Neural cell (in vitro differentiated cells): ENCODE measurements at regions not wholly inside any gene's neighbourhood (a gene's known extent, or its start where the extent isn't known, plus 50 kb on each side); places are given as distances from the start of the nearest gene placed in this dataset.

Experiments
- H2AFZ ChIP-seq: fragments of 200-600, 300-800 bp; sonication (generic), shearing (Covaris generic); 2 replicates; pipeline ENCODE4 v1.6.0; 2014; ENCODE audit warnings: low read depth, mild to moderate bottlenecking, antibody characterized with exemption, low read length, moderate library complexity
- H3F3A ChIP-seq: fragments of 200-600 bp; shearing (Covaris generic); 2 replicates; pipeline ENCODE4 v1.6.1; 2016; ENCODE audit warnings: mild to moderate bottlenecking, moderate library complexity, mixed read lengths, antibody characterized with exemption, low read length; ENCODE audit not compliant: insufficient read depth, poor library complexity, severe bottlenecking
- H3K27ac ChIP-seq: fragments of 200-600, 300-800 bp; sonication (generic), shearing (Covaris generic); 2 replicates; pipeline ENCODE4 v1.5.1; 2014; ENCODE audit warnings: mild to moderate bottlenecking, low read length, moderate library complexity
- H3K27me3 ChIP-seq: fragments of 300-800, 200-600 bp; sonication (generic), shearing (Covaris generic); 2 replicates; pipeline ENCODE4 v1.6.0; 2014; ENCODE audit warnings: mild to moderate bottlenecking, low read depth, low read length, moderate library complexity; ENCODE audit not compliant: insufficient read depth
- H3K36me3 ChIP-seq: fragments of 300-800, 200-600 bp; sonication (generic), shearing (Covaris generic); 2 replicates; pipeline ENCODE4 v1.5.1; 2014; ENCODE audit warnings: mild to moderate bottlenecking, antibody characterized with exemption, low read length, moderate library complexity; ENCODE audit not compliant: insufficient read depth
- H3K4me2 ChIP-seq: fragments of 300-800, 200-600 bp; sonication (generic), shearing (Covaris generic); 2 replicates; pipeline ENCODE4 v1.6.0; 2014; ENCODE audit warnings: mild to moderate bottlenecking, low read length
- H3K4me3 ChIP-seq: fragments of 300-800, 200-600 bp; sonication (generic), shearing (Covaris generic); 2 replicates; pipeline ENCODE4 v1.5.1; 2014; ENCODE audit warnings: mild to moderate bottlenecking, low read length, moderate library complexity
- H3K79me2 ChIP-seq: fragments of 200-600 bp; shearing (Covaris generic); replicated peaks from 2 replicates; pipeline ENCODE4 v1.6.0; 2014; ENCODE audit warnings: mild to moderate bottlenecking, low read length, moderate library complexity; ENCODE audit not compliant: insufficient read depth
- H3K9ac ChIP-seq: fragments of 300-800, 200-600 bp; sonication (generic), shearing (Covaris generic); 2 replicates; pipeline ENCODE4 v1.6.1; 2016; ENCODE audit warnings: mild to moderate bottlenecking, low read length, mixed read lengths
- H3K9me2 ChIP-seq: fragments of 200-600 bp; shearing (Covaris generic); 2 replicates; pipeline ENCODE4 v1.6.1; 2016; ENCODE audit warnings: mild to moderate bottlenecking, low read length, mixed read lengths; ENCODE audit not compliant: insufficient read depth
- H3K9me3 ChIP-seq: fragments of 200-600, 300-800 bp; sonication (generic), shearing (Covaris generic); 2 replicates; pipeline ENCODE4 v1.6.1; 2016; ENCODE audit warnings: mild to moderate bottlenecking, mixed run types, low read length, moderate library complexity, mixed read lengths
- H4K20me1 ChIP-seq: fragments of 200-600 bp; shearing (Covaris generic); 2 replicates; pipeline ENCODE4 v1.6.1; 2016; ENCODE audit warnings: mild to moderate bottlenecking, mixed run types; ENCODE audit not compliant: insufficient read depth
- CTCF ChIP-seq: fragments of 450-650 bp; IDR thresholded peaks from 2 replicates; pipeline ENCODE4 v1.5.1; 2014; ENCODE audit warnings: antibody characterized with exemption, mild to moderate bottlenecking, moderate library complexity; ENCODE audit not compliant: poor library complexity, severe bottlenecking
- EP300 ChIP-seq: fragments of 450-650 bp; conservative IDR thresholded peaks from 2 replicates; pipeline ENCODE4 v1.6.1; 2014; ENCODE audit warnings: antibody characterized with exemption, mild to moderate bottlenecking, moderate library complexity; ENCODE audit not compliant: poor library complexity, severe bottlenecking
- EZH2 ChIP-seq: fragments of 200-600, 300-800 bp; shearing (Covaris generic), sonication (generic); IDR thresholded peaks from 2 replicates; pipeline ENCODE4 v1.6.1; 2014; ENCODE audit warnings: antibody characterized with exemption, low read length, borderline replicate concordance, mild to moderate bottlenecking; ENCODE audit not compliant: insufficient read depth, poor library complexity, severe bottlenecking
- MXI1 ChIP-seq: fragments of 450-650 bp; conservative IDR thresholded peaks from 2 replicates; pipeline ENCODE4 v1.6.1; 2014; ENCODE audit warnings: antibody characterized with exemption, mild to moderate bottlenecking; ENCODE audit not compliant: poor library complexity, severe bottlenecking
- POLR2AphosphoS5 ChIP-seq: IDR thresholded peaks from 2 replicates; pipeline ENCODE4 v1.6.1; 2012
- RAD21 ChIP-seq: fragments of 450-650 bp; conservative IDR thresholded peaks from 2 replicates; pipeline ENCODE4 v1.6.1; 2014; ENCODE audit warnings: antibody characterized with exemption, mild to moderate bottlenecking, moderate library complexity
- REST ChIP-seq: IDR thresholded peaks from 2 replicates; pipeline ENCODE4 v1.6.1; 2012; ENCODE audit warnings: borderline replicate concordance
- SMC3 ChIP-seq: fragments of 450-650 bp; conservative IDR thresholded peaks from 2 replicates; pipeline ENCODE4 v1.6.1; 2014; ENCODE audit warnings: antibody characterized with exemption, mild to moderate bottlenecking, moderate library complexity; ENCODE audit not compliant: poor library complexity
- TAF1 ChIP-seq: IDR thresholded peaks from 2 replicates; pipeline ENCODE4 v1.6.1; 2012; ENCODE audit warnings: low read depth

- Histone ChIP-seq H3K36me3 (no peaks in the 10 kb centered on the region), H3K27ac (no peak overlapping the region), H3K9me3 (no peaks in the 10 kb centered on the region), H3K9me2 (no peaks in the 10 kb centered on the region), H3K27me3 (no peaks in the 10 kb centered on the region), H3K79me2 (no peaks in the 10 kb centered on the region), H3K4me2 (no peak overlapping the region), H3K9ac (no peak overlapping the region), H3F3A (no peaks in the 10 kb centered on the region), H2AFZ (no peak overlapping the region), H3K4me3 (no peak overlapping the region), H4K20me1 (no peaks in the 10 kb centered on the region)
- TF ChIP-seq EP300 (no peak), EZH2 (no peak), RAD21 (no peak), REST (no peak), MXI1 (no peak), TAF1 (no peak), CTCF (no peak), SMC3 (no peak), POLR2AphosphoS5 (no peak)
These were observed 151.2 kb downstream of the COX18 start for GRCh38 chr4:72918362-72918761.

- Histone ChIP-seq H3K36me3 (no peaks in the 10 kb centered on the region), H3K9me3 (no peaks in the 10 kb centered on the region), H3K9me2 (no peaks in the 10 kb centered on the region), H3K9ac (no peak overlapping the region), H2AFZ (no peak overlapping the region), H3K4me2 (no peak overlapping the region), H3K27ac (no peak overlapping the region), H4K20me1 (no peaks in the 10 kb centered on the region), H3F3A (no peaks in the 10 kb centered on the region), H3K4me3 (no peak overlapping the region), H3K27me3 (no peaks in the 10 kb centered on the region), H3K79me2 (no peaks in the 10 kb centered on the region)
- TF ChIP-seq EZH2 (no peak), MXI1 (no peak), RAD21 (no peak), POLR2AphosphoS5 (no peak), SMC3 (no peak), EP300 (no peak), REST (no peak), CTCF (no peak), TAF1 (no peak)
These were observed 158.2 kb downstream of the COX18 start for GRCh38 chr4:72911316-72911715.
